ENCODE measurements at regions not wholly inside any gene's neighbourhood (a gene's known extent, or its start where the extent isn't known, plus 50 kb on each side); places are given as distances from the start of the nearest gene placed in this dataset.

GRCh38 chr3:144947895-144948294 is 976.3 kb downstream of the DIPK2A start:
- ChIA-PET POLR2A (no interaction called here), CTCF (no interaction called here)
- H3K4me3 ChIP-seq (ENCODE audit: low read depth, low read length) = no peak overlapping the region
- TF ChIP-seq CTCF (IDR thresholded peaks at IDR 0.05; ENCODE audit: insufficient read depth, low read length, missing control alignments) = no peak
- DNase-seq (ENCODE audit: low read depth, low spot score) = no peak

GRCh38 chr3:144948711-144949110 is 977.1 kb downstream of the DIPK2A start:
- ChIA-PET CTCF (no interaction called here), POLR2A (no interaction called here)
- DNase-seq (ENCODE audit: low read depth, low spot score) = no peak
- H3K4me3 ChIP-seq (ENCODE audit: low read depth, low read length) = no peak overlapping the region
- TF ChIP-seq CTCF (IDR thresholded peaks at IDR 0.05; ENCODE audit: insufficient read depth, low read length, missing control alignments) = no peak

GRCh38 chr3:144953959-144954358 is 982.3 kb downstream of the DIPK2A start:
- H3K4me3 ChIP-seq (ENCODE audit: low read depth, low read length) = no peak overlapping the region
- DNase-seq (ENCODE audit: low read depth, low spot score) = no peak
- TF ChIP-seq CTCF (IDR thresholded peaks at IDR 0.05; ENCODE audit: insufficient read depth, low read length, missing control alignments) = no peak
- POLR2A ChIA-PET = no interaction called here
- CTCF ChIA-PET = no interaction called here

- no peak for TF ChIP-seq CTCF (IDR thresholded peaks at IDR 0.05; ENCODE audit: insufficient read depth, low read length, missing control alignments)
- ChIA-PET CTCF (no interaction called here), POLR2A (no interaction called here)
Measured at GRCh38 chr3:144957398-144958101, 985.9 kb downstream of the DIPK2A start.

GRCh38 chr3:144963810-144964209 is 992.2 kb downstream of the DIPK2A start:
- ChIA-PET CTCF (no interaction called here), POLR2A (no interaction called here)
- H3K4me3 ChIP-seq (ENCODE audit: low read depth, low read length) = no peak overlapping the region
- DNase-seq (ENCODE audit: low read depth, low spot score) = no peak
- TF ChIP-seq CTCF (IDR thresholded peaks at IDR 0.05; ENCODE audit: insufficient read depth, low read length, missing control alignments) = no peak

More at GRCh38 chr3:144957398-144958101, 985.9 kb downstream of the DIPK2A start:
- no peak overlapping the region for H3K4me3 ChIP-seq (ENCODE audit: low read depth, low read length)
- no peak for DNase-seq (ENCODE audit: low read depth, low spot score)

GRCh38 chr3:144966560-144966959 is 994.9 kb downstream of the DIPK2A start:
- no peak overlapping the region for H3K4me3 ChIP-seq (ENCODE audit: low read depth, low read length)
- no peak for DNase-seq (ENCODE audit: low read depth, low spot score)
- POLR2A ChIA-PET = no interaction called here
- TF ChIP-seq CTCF (IDR thresholded peaks at IDR 0.05; ENCODE audit: insufficient read depth, low read length, missing control alignments) = no peak
- CTCF ChIA-PET = no interaction called here

All from AG04449 (cell line).